GM12892 (cell line): ENCODE measurements at regions not wholly inside any gene's neighbourhood (a gene's known extent, or its start where the extent isn't known, plus 50 kb on each side); places are given as distances from the start of the nearest gene placed in this dataset.

ENCODE experiments used
- POLR2A ChIP-seq: IDR thresholded peaks from 2 replicates; pipeline ENCODE4 v1.6.1; 2011; ENCODE audit warnings: low read depth, low read length, control low read depth
- POLR2AphosphoS5 ChIP-seq: IDR thresholded peaks from 2 replicates; pipeline ENCODE4 v1.6.1; 2011; ENCODE audit warnings: low read depth, low read length, control low read depth
- TAF1 ChIP-seq: IDR thresholded peaks from 2 replicates; pipeline ENCODE4 v1.6.1; 2011; ENCODE audit warnings: low read depth, mild to moderate bottlenecking, control low read depth, low read length, borderline replicate concordance

GRCh38 chr11:110856996-110857812 lies 145.0 kb upstream of the ARHGAP20 start:
- TF ChIP-seq TAF1 (no peak), POLR2A (no peak), POLR2AphosphoS5 (no peak)
